Stimulated activated CD8-positive, alpha-beta memory T cell treated with anti-CD3 and anti-CD28 coated beads, Interleukin-2, amount 100 ng/mL, for 48 hours (primary cell): ENCODE measurements at regions not wholly inside any gene's neighbourhood (a gene's known extent, or its start where the extent isn't known, plus 50 kb on each side); places are given as distances from the start of the nearest gene placed in this dataset.
"Not testable (repeated sequence)": the region's sequence is repeated elsewhere in the genome, so short reads cannot be mapped to it uniquely, and the experiment has no call there.

Source experiments
- DNase-seq, 2 donors: peaks; one replicate each; pipeline ENCODE4 v3.0.0-alpha.2; 2020; ENCODE audit warnings: low read depth in 2 of 2

- no peak for DNase-seq
Observed at GRCh38 chr7:113392841-113393540, 274.6 kb upstream of the SMIM30 start.

- no peak for DNase-seq
Observed at GRCh38 chr7:113392421-113392820, 274.1 kb upstream of the SMIM30 start.

GRCh38 chr7:113389112-113389646 is 270.8 kb upstream of the SMIM30 start:
- no peak for DNase-seq

- no peak for DNase-seq
Observed at GRCh38 chr7:113383638-113384037, 265.3 kb upstream of the SMIM30 start.

- no peak for DNase-seq
Observed at GRCh38 chr7:113379746-113380145, 261.4 kb upstream of the SMIM30 start.

GRCh38 chr7:113374955-113375354 is 256.6 kb upstream of the SMIM30 start:
- no peak for DNase-seq

- DNase-seq: no peak
Observed at GRCh38 chr7:113373863-113374262, 255.5 kb upstream of the SMIM30 start.

GRCh38 chr7:113371416-113372043 is 253.2 kb upstream of the SMIM30 start:
- DNase-seq: no peak

- DNase-seq: no peak
Observed at GRCh38 chr7:113370910-113371309, 252.6 kb upstream of the SMIM30 start.

GRCh38 chr7:113368256-113368655 is 249.9 kb upstream of the SMIM30 start:
- no peak for DNase-seq

GRCh38 chr7:113367041-113367586 is 248.8 kb upstream of the SMIM30 start:
- no peak for DNase-seq

GRCh38 chr7:113366122-113366521 is 247.8 kb upstream of the SMIM30 start:
- DNase-seq: no peak

- no peak for DNase-seq
Observed at GRCh38 chr7:113349339-113349738, 231.0 kb upstream of the SMIM30 start.

- no peak for DNase-seq
Observed at GRCh38 chr7:113339661-113340060, 221.3 kb upstream of the SMIM30 start.

GRCh38 chr7:113338071-113338696 is 219.8 kb upstream of the SMIM30 start:
- no peak for DNase-seq

GRCh38 chr7:113336838-113337237 is 218.5 kb upstream of the SMIM30 start:
- DNase-seq: not testable (repeated sequence)

- no peak for DNase-seq
Observed at GRCh38 chr7:113331155-113331898, 213.0 kb upstream of the SMIM30 start.

- DNase-seq: no peak
Observed at GRCh38 chr7:113321201-113321600, 202.8 kb upstream of the SMIM30 start.

- DNase-seq: no peak
Observed at GRCh38 chr7:113320419-113320818, 202.1 kb upstream of the SMIM30 start.

- DNase-seq: no peak
Observed at GRCh38 chr7:113314594-113314993, 196.2 kb upstream of the SMIM30 start.

- DNase-seq: no peak
Observed at GRCh38 chr7:113308399-113308798, 190.0 kb upstream of the SMIM30 start.

- no peak for DNase-seq
Observed at GRCh38 chr7:113307147-113307546, 188.8 kb upstream of the SMIM30 start.
